Panc1 (cell line): ENCODE measurements at regions not wholly inside any gene's neighbourhood (a gene's known extent, or its start where the extent isn't known, plus 50 kb on each side); places are given as distances from the start of the nearest gene placed in this dataset.

ENCODE experiments used
- CTCF ChIP-seq: fragments of 450-650 bp; IDR thresholded peaks from 2 replicates; pipeline ENCODE4 v1.5.1; 2017; ENCODE audit warnings: mild to moderate bottlenecking
- POLR2AphosphoS5 ChIP-seq: IDR thresholded peaks from 2 replicates; pipeline ENCODE4 v1.6.1; 2012; ENCODE audit warnings: mild to moderate bottlenecking, low read depth, low read length, moderate library complexity
- SIN3A ChIP-seq: IDR thresholded peaks from 2 replicates; pipeline ENCODE4 v1.6.1; 2012; ENCODE audit warnings: low read depth, mild to moderate bottlenecking, low read length, moderate library complexity, borderline replicate concordance; ENCODE audit not compliant: insufficient read depth
- TCF7L2 ChIP-seq: IDR thresholded peaks from 2 replicates; pipeline ENCODE4 v1.6.1; 2011; ENCODE audit warnings: mild to moderate bottlenecking, low read depth, low read length, inconsistent platforms
- TF ChIP-seq, protein P1 (sequence below), 2 experiments: IDR thresholded peaks; 2 replicates each; pipeline ENCODE4 v1.6.1; 2011 to 2012; ENCODE audit warnings: low read depth in 2 of 2, control low read depth in 1 of 2, low read length in 1 of 2, mild to moderate bottlenecking in 1 of 2, moderate library complexity in 1 of 2; ENCODE audit not compliant: insufficient read depth in 1 of 2

GRCh38 chr16:26856271-26856670, 210.5 kb upstream of the C16orf82 start:
- no peak for TF ChIP-seq CTCF
- TF ChIP-seq SIN3A = no peak
- TF ChIP-seq POLR2AphosphoS5 = no peak
- TF ChIP-seq, protein P1, sequence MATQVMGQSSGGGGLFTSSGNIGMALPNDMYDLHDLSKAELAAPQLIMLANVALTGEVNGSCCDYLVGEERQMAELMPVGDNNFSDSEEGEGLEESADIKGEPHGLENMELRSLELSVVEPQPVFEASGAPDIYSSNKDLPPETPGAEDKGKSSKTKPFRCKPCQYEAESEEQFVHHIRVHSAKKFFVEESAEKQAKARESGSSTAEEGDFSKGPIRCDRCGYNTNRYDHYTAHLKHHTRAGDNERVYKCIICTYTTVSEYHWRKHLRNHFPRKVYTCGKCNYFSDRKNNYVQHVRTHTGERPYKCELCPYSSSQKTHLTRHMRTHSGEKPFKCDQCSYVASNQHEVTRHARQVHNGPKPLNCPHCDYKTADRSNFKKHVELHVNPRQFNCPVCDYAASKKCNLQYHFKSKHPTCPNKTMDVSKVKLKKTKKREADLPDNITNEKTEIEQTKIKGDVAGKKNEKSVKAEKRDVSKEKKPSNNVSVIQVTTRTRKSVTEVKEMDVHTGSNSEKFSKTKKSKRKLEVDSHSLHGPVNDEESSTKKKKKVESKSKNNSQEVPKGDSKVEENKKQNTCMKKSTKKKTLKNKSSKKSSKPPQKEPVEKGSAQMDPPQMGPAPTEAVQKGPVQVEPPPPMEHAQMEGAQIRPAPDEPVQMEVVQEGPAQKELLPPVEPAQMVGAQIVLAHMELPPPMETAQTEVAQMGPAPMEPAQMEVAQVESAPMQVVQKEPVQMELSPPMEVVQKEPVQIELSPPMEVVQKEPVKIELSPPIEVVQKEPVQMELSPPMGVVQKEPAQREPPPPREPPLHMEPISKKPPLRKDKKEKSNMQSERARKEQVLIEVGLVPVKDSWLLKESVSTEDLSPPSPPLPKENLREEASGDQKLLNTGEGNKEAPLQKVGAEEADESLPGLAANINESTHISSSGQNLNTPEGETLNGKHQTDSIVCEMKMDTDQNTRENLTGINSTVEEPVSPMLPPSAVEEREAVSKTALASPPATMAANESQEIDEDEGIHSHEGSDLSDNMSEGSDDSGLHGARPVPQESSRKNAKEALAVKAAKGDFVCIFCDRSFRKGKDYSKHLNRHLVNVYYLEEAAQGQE (IDR thresholded peaks at IDR 0.05; ENCODE audit: insufficient read depth in 1 of 2, low read depth in 2 of 2, low read length in 1 of 2) = no peak
- TF ChIP-seq TCF7L2 = no peak
